GM19468 (cell line): ENCODE measurements at regions not wholly inside any gene's neighbourhood (a gene's known extent, or its start where the extent isn't known, plus 50 kb on each side); places are given as distances from the start of the nearest gene placed in this dataset.

ENCODE experiments used
- ATAC-seq: cut with Tn5 transposase; IDR thresholded peaks from one replicate; pipeline ENCODE4 v1.9.1; 2021; ENCODE audit warnings: mild to moderate bottlenecking, moderate library complexity, moderate number of reproducible peaks; ENCODE audit not compliant: unreplicated experiment; ENCODE audit errors: extremely low read depth

DNA sequence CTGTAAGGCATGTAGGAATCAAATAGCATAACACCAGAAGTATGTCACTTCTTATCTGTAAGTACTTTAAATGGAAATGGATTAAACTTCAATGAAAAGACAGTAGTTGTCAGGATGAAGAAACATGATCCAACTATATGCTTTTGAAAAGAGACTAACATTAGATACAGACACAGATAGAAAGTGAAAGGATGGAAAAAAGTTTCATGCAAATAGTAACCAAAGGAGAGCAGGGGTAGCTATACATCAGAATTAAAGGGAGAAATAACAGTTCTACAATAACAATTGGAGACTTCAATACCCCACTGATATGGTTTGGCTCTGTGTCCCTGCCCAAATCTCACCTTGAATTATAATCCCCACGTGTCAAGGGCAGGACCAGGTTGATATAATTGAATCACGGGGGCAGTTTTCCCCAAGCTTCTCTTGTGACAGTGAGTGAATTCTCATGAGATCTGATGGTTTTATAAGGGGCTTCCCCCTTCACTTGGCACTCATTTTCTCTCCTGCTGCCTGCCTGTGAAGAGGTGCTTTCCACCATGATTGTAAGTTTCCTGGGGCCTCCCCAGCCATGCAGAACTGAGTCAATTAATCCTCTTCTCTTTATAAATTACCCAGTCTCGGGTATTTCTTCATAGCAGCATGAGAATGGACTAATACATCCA lies 205.4 kb upstream of the CDH2 start:
- ATAC-seq, result no peak

DNA sequence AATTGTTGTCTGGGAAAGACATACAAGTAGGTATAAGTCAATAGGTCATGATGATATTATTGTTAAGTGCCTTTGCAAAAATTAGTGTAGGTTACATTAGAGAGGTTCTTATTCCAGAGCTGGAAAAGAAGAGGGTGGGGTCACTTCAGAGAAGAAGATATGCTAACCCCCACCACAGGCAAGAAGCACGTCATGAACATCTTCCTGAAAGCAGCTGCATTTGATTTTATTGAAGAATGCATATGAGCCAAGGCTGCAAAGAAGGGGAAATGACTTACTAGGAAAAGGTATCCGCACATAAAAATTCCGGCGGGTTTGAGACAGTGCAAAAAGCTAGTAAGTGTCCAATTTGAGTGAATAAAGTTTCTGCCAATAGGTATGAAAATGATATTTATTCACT lies 195.3 kb upstream of the CDH2 start:
- no peak for ATAC-seq

DNA sequence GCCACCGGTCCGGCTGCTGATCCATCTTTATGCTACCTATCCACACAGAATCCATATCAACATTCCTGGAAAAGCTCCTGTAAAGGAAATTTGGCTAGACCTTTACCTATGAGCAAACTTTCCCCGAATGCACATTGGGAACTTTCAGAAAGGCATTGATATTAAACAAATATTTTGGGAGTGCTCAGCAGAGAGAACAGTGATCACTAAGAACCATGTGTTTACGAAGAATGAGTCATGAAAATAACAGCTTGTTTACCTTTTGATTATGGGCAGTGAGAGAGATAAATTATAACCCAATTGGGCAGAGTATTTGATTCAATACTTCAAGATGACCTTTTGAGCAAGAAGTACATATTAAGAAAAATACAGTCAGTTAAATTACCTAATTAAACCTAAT lies 189.7 kb upstream of the CDH2 start:
- ATAC-seq, result no peak

DNA sequence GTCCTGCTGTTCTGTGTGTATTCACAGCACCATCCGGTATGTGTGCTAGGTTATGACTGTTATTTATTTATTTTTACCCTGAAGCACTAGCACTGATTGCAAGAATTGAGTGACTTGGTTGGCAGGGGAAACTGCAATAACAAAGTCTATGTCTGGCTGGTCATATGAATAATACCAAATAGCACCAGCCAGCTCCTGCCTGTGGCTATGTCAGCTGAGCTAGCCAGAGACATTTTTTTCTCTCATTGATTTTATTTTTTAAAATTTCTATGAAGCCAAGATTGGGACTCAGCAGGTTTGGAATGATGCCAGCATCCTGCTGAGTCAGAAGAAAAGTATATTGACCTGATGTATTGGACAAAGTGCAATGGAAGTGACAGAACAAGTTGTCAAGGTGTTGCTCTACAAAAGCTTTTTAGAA lies 188.5 kb upstream of the CDH2 start:
- ATAC-seq, result no peak

DNA sequence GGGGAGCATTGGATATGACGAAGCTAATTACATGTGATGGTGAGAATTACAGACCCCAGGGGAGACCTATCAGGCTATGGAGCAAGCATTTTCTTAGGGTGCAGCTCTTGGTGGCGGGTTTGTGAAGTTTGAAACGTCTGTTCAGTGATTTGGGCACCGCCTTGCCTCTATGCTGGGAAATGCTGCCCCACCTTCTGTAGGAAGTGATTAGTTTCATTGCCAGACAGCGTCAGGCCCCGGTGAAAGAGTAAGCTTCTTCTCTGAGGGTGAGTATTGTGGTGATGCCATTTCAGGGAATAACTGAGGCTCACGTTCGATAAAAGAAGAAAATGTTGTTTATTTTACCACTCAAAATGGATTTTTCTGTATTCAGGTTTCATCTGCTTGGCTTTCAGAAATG lies 186.2 kb upstream of the CDH2 start:
- ATAC-seq, result no peak

DNA sequence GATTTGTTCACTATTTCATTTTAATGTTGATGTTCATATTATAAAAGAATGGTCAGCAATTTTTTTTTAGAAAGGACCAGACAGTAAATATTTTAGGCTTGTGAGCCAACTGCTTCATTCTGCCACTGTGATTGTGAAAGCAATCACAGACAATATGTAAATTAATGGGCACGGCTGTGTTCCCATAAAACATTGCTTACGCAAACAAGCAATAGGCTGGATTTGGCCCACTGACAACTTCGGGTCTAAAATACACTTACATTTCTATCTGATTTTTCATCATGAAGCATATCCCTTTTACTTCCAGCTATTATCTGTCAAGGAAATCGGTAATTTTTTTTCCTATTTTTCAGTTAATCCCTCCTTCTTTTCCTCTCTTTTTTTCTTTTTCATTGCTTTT lies 182.2 kb upstream of the CDH2 start:
- no peak for ATAC-seq

DNA sequence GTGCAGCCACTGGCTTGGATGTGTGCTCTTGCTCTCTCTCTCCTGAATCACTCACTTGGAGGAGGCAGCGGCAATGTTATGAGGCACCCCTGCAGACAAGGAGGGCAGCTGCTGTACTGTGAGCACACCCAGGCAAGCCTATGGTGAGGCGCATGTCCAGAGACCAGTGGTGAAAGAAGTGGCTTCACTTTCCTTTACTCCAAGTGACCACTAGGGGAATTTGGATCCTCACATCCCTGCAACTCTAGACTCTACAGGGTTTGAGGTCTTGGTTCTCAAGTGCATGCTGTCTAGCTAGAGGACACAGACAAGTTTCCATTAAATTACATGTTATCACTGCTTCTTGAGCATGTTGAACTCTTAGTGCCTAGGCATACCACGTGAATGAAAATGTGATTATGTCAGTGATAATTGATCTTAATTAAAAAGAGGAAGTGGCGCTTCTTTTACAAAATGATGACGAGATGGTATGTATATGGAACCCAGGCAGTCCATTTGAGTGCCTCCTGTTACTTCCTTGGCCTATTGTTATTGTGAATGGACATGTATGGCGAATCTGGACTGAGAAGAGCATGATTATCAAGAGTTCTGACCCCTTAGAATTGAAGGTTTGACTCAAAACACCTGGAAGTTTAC lies 181.0 kb upstream of the CDH2 start:
- no peak for ATAC-seq

DNA sequence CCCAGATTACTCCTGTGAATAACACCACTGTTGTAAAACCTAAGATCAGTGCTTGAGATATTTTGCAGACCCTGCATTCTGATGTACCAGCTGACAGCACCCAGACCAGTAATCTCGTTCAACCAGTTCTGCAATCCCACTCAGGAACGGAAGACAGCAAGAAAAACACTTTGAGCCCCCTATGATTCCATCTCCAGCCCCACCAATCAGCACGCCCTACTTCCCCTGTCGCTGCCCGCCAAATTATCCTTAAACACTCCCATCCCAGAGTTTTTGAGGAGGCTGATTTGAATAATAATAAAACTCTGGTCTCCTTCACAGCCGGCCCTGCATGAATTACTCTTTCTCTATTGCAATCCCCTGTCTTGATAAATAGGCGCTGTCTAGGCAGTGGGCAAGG lies 173.9 kb upstream of the CDH2 start:
- no peak for ATAC-seq

DNA sequence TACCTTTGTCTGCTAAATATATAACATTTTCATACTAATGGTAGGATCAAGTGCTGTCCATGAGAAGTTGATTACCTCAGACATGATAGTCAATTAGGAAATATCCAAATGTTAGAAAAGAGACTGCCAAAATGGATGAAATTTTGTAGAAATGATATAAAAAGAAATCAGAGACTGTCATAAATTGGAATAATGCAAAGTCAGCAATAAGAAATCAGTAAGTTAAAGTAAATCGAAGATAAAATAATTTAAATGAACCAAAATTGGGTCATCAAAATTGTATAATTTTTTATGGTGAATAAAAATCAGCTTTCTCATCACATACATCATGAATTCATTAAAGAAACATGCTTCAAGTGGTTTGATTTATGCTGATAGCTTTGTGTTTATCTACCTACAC lies 165.3 kb upstream of the CDH2 start:
- no peak for ATAC-seq

DNA sequence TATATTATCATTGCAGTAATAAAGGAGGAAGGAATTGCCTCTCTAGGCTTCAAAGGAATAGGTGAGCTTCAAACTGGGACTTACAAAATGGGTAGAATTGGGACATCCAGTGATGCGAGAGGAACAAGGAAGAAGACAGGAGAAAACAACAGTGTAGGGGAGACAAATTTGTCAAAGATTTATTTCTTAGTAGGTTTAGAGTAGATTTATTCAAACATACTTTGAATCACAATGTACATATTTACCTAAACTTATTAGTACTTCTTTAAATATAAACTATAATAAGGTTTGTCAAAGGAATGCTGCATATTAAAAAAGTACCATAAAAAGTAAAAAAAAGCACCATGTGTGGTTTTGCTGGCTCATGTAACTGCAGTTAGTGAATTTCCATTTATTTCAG lies 161.4 kb upstream of the CDH2 start:
- ATAC-seq, result no peak

DNA sequence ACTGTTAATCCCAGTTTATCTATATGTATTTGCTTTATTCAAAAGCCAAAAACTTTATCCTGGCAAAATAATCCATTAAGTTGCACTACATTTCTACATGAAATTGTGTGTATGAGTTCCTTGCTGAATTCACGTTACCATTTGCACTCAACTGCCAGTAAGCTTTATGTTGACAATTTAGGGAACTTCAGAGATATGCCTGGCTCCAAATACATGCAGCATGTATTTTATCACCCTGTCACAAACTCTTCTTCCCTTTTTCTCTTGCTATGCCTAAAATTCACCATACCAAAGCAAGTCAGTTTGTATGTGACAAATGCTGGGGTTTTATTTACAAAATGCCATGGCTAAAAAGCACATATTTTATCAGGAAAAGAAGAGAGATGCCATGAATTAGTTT lies 157.6 kb upstream of the CDH2 start:
- no peak for ATAC-seq

DNA sequence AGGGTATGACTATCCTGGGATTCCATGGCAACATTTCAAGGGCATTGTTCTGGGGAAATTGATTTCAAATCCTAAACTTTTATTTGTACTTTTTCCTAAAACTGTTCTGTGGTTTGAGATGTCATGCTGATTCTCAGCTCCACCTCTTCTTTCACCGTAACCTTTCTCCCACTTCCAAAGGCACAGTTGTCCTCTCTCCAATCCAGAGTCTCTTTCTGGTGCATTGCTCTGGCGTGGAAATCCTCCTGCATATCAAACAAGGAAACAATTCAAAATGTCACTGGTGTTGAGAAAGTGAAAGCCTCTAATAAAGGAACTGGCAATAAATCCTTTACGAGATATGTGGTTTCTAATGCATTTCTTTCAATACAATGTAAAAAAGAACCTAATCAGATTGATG lies 155.1 kb upstream of the CDH2 start:
- no peak for ATAC-seq

DNA sequence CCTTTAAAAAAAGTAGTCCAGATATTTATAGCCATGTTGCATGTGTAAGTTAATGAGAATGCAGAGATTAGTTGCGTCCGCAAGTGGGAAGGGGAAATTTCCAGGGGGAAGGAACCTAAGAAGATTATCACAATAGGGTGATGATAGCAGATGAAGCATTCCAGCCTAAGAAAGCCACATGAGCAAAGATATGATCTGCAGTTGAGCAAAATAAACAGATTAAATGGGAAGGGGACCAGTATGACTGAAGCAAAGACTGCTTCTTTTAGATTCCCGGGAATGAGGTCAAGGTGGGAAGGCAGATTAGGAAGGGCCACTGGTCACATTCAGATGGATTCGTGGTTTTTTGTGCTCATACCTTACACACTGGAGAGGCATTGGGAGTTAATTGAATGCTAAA lies 154.6 kb upstream of the CDH2 start:
- no peak for ATAC-seq

DNA sequence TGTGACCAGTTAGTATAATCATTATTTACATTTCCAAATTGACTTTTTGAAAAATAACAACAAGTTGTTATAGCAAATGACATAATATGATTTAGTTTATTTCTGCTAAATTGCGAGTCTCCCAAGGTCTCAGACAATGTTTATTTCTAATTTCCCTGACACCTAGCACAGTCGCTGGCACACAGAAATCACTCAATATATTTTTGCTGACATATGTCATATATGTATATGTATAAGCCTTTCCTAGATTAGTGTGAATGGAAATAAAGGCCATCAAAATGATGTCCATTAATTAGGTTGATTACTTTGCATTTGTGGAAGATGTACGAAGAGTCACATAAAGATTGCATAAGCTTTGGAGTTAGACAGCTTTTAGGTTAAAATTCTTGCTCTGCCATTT lies 136.7 kb upstream of the CDH2 start:
- no peak for ATAC-seq

DNA sequence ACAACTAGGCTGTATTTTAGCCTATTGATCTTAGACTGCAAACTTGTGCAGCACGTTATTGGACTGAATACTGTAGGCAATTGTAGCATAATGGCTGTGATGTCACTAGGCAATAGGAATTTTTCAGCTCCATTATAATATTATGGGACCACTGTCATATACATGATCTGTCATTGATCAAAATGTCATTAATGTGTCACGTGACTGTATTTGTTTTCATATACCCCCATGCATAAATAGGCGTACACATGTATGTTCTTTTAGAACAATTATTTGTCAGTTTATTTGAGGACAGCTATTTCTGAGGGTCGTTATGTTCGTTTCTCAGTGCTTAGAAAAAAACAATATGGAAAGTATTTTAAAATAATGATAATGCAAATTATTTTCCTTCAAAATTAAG lies 111.9 kb upstream of the CDH2 start:
- ATAC-seq, result no peak

DNA sequence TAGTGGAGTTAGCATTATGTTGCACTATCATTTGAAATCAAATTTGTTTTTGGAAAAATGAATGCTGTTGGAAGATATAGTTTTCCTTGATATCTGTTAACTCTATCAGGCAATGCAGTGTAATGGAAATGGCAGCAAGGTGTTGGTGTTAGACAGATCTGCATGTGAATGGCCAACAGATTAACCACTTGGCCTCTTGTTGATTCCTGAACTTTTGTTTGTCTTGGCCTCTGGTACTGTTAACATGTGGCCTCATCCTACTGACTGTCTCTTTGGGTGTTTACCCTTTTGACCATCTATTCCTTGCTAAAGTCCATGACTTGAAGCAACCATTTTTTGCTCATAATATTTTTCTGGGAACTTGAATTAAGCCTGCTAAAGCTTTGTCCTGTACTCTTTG lies 110.2 kb upstream of the CDH2 start:
- ATAC-seq, result no peak

DNA sequence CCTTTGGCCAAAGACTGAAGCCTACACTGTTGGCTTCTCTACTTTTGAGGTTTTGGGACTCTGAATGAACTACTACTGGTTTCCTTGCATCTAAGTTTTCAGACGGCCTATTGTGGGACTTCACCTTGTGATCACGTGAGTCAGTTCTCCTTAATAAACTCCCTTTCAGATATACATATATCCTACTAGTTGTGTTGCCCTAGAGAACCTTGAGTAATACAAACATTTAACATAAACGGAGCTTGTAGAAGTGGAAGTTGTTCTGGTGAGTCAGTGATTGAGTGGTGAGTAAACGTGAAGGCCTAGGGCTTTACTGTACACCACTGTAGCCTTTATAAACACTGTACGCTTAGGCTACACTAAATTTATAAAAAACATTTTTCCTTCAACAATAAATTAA lies 107.2 kb upstream of the CDH2 start:
- no peak for ATAC-seq

DNA sequence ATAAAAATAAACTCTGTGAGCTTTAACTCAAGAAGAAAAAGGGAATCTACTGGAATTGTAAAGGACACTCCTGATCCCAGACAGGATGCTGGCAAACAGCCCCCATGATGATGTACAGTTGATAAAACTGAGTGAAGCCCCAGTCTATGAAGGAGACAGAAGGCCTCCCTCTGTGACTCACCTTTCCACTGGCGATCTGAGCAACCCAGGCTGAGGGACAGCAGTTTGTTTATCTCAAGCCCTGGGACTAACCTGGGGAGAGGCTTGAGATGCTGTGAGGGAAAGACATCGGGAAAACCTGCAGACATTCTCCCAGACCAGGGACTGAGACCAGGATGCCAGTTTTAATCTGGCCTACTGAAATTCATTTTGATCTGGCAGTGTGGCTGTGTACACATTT lies 104.5 kb upstream of the CDH2 start:
- no peak for ATAC-seq

DNA sequence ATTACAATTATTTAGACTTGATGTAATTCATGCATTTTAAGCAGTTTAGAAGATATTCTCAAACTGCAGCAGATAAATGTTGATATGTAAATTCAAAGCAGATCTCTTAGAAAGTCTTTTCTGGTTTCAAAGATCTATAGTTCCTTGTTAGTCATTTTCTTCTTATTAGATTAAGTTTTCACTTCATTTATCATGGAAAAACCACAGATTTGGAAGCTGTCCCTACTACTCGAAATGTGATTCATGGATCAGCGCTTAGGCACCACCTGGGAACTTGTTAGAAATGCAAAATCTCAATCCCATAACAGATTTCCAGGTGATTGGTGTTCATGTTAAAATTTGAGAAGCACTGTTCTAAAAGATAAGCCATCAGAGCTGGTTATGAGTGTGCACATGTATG lies 92.8 kb upstream of the CDH2 start:
- no peak for ATAC-seq

DNA sequence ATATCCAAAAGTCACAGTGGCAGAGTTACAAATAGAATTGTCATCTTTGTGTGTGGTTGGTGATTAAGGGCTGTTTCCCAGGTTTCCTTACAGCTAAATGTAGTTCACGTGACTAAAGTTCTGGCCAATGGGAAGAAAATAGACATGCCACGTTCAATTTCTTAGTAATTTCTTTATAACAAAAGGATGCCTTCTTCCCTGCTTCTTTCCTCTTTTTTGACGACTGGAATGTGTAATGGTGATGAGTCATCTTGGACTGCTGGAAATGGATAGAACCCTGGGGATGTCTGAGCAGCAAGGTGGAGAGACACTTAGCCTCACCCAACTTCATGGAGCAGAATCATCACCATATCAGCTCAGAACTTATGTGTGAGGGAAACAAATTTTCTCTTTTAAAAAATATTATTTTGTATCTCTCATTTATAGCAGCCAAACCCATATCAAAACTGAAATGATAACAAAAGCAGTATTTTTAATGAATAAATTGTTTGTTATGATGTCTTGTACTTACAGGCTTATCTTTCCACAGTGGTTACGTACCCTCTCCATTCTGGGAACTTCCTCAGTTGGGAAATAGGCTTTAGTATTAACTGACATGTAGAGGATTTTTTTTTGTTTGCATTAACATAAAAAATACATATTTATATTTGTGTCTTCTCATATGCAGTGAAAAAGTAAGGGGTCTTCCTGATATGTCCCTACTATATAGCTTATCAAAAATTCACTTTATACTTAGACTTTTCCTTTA lies 91.1 kb upstream of the CDH2 start:
- ATAC-seq, result no peak

DNA sequence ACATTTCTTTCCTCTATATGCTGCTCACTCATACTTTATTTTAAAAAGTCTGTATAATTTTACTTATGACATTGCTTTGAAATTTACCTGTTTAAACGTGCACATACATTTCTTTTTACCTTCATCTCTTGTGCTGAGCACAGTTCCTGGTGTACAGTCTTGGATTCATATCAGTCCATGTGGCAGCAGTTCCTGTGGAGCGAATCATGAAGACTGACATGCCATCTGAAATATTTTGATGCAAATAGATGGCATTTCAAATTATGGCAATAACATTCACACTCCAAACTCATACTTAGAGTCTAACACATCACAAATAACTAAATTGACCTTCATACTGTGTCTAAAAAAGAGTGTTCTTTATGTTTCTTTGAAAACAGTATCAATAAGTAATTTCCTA lies 90.3 kb upstream of the CDH2 start:
- no peak for ATAC-seq

DNA sequence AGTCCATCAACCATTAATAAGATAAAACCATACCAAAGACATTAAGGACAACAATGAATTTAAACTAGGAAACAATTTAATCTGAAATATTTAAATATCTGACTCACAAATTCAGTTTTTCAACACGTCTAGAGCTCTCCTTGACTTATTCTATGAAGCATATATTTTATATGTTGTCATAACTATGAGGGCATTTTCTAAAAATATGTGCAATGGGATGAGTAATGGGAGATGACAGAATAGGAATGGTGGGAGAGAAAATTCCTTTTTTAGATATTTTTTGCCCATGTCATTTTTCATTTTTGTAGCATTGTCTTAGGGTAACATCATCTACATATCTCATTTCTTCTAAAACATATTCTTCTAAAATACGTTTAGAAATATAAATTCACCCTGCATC lies 79.2 kb upstream of the CDH2 start:
- ATAC-seq, result no peak
